Activated naive CD8-positive, alpha-beta T cell (primary cell): ENCODE measurements at regions not wholly inside any gene's neighbourhood (a gene's known extent, or its start where the extent isn't known, plus 50 kb on each side); places are given as distances from the start of the nearest gene placed in this dataset.

ENCODE experiments used
- H3K27ac Mint-ChIP-seq: one replicate; pipeline ENCODE4 v1.8.0; 2021; ENCODE audit warnings: mixed read lengths
- H3K27me3 Mint-ChIP-seq: one replicate; pipeline ENCODE4 v1.8.0; 2021; ENCODE audit warnings: mixed read lengths
- H3K36me3 Mint-ChIP-seq: one replicate; pipeline ENCODE4 v1.8.0; 2021; ENCODE audit warnings: mixed read lengths
- H3K4me1 Mint-ChIP-seq: one replicate; pipeline ENCODE4 v1.8.0; 2021; ENCODE audit warnings: low read depth, mixed read lengths
- H3K4me3 Mint-ChIP-seq: one replicate; pipeline ENCODE4 v1.8.0; 2021; ENCODE audit warnings: mild to moderate bottlenecking, mixed read lengths
- H3K9me3 Mint-ChIP-seq: one replicate; pipeline ENCODE4 v1.8.0; 2021; ENCODE audit warnings: low read depth, mixed read lengths

- Mint-ChIP-seq H3K4me3 (no peak overlapping the region), H3K4me1 (peaks cover 6% of the 10 kb centered on the region), H3K36me3 (no peaks in the 10 kb centered on the region), H3K27ac (no peak overlapping the region), H3K27me3 (peaks cover 4% of the 10 kb centered on the region), H3K9me3 (peaks cover 6% of the 10 kb centered on the region)
Observed at GRCh38 chr3:9301091-9301490, 51.6 kb upstream of the SRGAP3 start.

- Mint-ChIP-seq H3K36me3 (no peaks in the 10 kb centered on the region), H3K4me3 (no peak overlapping the region), H3K27ac (no peak overlapping the region), H3K4me1 (peaks cover 6% of the 10 kb centered on the region), H3K27me3 (peaks cover 3% of the 10 kb centered on the region), H3K9me3 (peaks cover 6% of the 10 kb centered on the region)
Observed at GRCh38 chr3:9301798-9302197, 52.4 kb upstream of the SRGAP3 start.

GRCh38 chr3:9302425-9303181 lies 53.2 kb upstream of the SRGAP3 start:
- Mint-ChIP-seq H3K27me3 (peaks cover 3% of the 10 kb centered on the region), H3K4me3 (peak overlapping the region; percentile 53), H3K27ac (no peak overlapping the region)

GRCh38 chr3:9308298-9308990 lies 54.4 kb upstream of the THUMPD3 start:
- H3K27ac Mint-ChIP-seq: no peak overlapping the region
- no peaks in the 10 kb centered on the region for H3K9me3 Mint-ChIP-seq
- no peaks in the 10 kb centered on the region for H3K4me1 Mint-ChIP-seq
- no peaks in the 10 kb centered on the region for H3K27me3 Mint-ChIP-seq
- H3K4me3 Mint-ChIP-seq: no peak overlapping the region
- H3K36me3 Mint-ChIP-seq: no peaks in the 10 kb centered on the region

More at GRCh38 chr3:9302425-9303181, 53.2 kb upstream of the SRGAP3 start:
- Mint-ChIP-seq H3K4me1 (peaks cover 6% of the 10 kb centered on the region), H3K9me3 (peaks cover 6% of the 10 kb centered on the region), H3K36me3 (no peaks in the 10 kb centered on the region)

- Mint-ChIP-seq H3K9me3 (no peaks in the 10 kb centered on the region), H3K27me3 (no peaks in the 10 kb centered on the region), H3K4me1 (no peaks in the 10 kb centered on the region), H3K27ac (no peak overlapping the region), H3K4me3 (no peak overlapping the region), H3K36me3 (no peaks in the 10 kb centered on the region)
Observed at GRCh38 chr3:9310043-9310442, 52.8 kb upstream of the THUMPD3 start.

GRCh38 chr3:9311228-9311627 lies 51.6 kb upstream of the THUMPD3 start:
- Mint-ChIP-seq H3K4me1 (no peaks in the 10 kb centered on the region), H3K4me3 (no peak overlapping the region), H3K9me3 (no peaks in the 10 kb centered on the region), H3K27ac (no peak overlapping the region), H3K36me3 (no peaks in the 10 kb centered on the region), H3K27me3 (no peaks in the 10 kb centered on the region)
